Epithelial cell of proximal tubule (primary cell): ENCODE measurements at regions not wholly inside any gene's neighbourhood (a gene's known extent, or its start where the extent isn't known, plus 50 kb on each side); places are given as distances from the start of the nearest gene placed in this dataset.

Source experiments
- DNase-seq: peaks from one replicate; pipeline ENCODE4 v3.0.0-alpha.2; 2011; ENCODE audit warnings: low read depth
- H3K4me3 ChIP-seq: 2 replicates; pipeline ENCODE4 v1.5.1; 2011; ENCODE audit warnings: low read depth, mild to moderate bottlenecking, low read length
- CTCF ChIP-seq: conservative IDR thresholded peaks from 2 replicates; pipeline ENCODE4 v1.5.1; 2012; ENCODE audit warnings: low read depth, mild to moderate bottlenecking, low read length

GRCh38 chr2:59181347-59181746, 940.2 kb upstream of the FANCL start:
- no peak for TF ChIP-seq CTCF
- DNase-seq: no peak
- no peak overlapping the region for H3K4me3 ChIP-seq

GRCh38 chr2:59180621-59181020, 939.5 kb upstream of the FANCL start:
- no peak for DNase-seq
- no peak for TF ChIP-seq CTCF
- no peak overlapping the region for H3K4me3 ChIP-seq

GRCh38 chr2:59180111-59180510, 939.0 kb upstream of the FANCL start:
- no peak for TF ChIP-seq CTCF
- DNase-seq: no peak
- no peak overlapping the region for H3K4me3 ChIP-seq

GRCh38 chr2:59177748-59178147, 936.6 kb upstream of the FANCL start:
- DNase-seq: no peak
- TF ChIP-seq CTCF: no peak
- H3K4me3 ChIP-seq: no peak overlapping the region

- no peak overlapping the region for H3K4me3 ChIP-seq
- no peak for DNase-seq
- no peak for TF ChIP-seq CTCF
These were observed 935.6 kb upstream of the FANCL start for GRCh38 chr2:59176737-59177136.

GRCh38 chr2:59174536-59175243, 933.6 kb upstream of the FANCL start:
- DNase-seq: no peak
- no peak overlapping the region for H3K4me3 ChIP-seq
- TF ChIP-seq CTCF: no peak

- H3K4me3 ChIP-seq: no peak overlapping the region
- TF ChIP-seq CTCF: no peak
- no peak for DNase-seq
These were observed 932.2 kb upstream of the FANCL start for GRCh38 chr2:59173325-59173724.
